Retina (tissue), 1 donor: ENCODE measurements at regions not wholly inside any gene's neighbourhood (a gene's known extent, or its start where the extent isn't known, plus 50 kb on each side); places are given as distances from the start of the nearest gene placed in this dataset.
"Not testable (repeated sequence)": the region's sequence is repeated elsewhere in the genome, so short reads cannot be mapped to it uniquely, and the experiment has no call there.

Experiments used
- DNase-seq: peaks from one replicate; pipeline ENCODE4 v3.0.0-alpha.2; 2016

- DNase-seq, result no peak
Observed at GRCh38 chr10:119996944-119997343, 104.4 kb downstream of the SEC23IP start.

GRCh38 chr10:119997429-119997828 lies 104.9 kb downstream of the SEC23IP start:
- no peak for DNase-seq

DNA sequence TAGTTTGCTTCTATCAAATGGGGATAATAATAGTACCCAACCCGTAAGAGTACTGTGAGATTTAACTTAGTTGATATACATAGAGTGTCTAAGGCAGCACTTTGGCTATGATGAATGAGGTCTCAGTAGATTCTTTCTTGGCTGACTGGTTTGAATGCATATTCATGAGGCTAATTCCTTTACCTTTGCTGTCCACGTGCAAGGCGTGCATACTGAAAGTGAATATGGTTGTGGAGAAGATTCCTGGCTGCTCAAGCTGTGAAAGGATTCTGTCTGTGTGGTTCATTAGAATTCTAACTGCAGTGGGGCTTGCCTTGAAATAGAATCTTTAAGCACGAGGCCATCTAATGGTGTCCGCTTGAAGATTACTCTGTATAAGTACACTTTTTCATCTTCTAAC lies 110.3 kb downstream of the SEC23IP start:
- no peak for DNase-seq

- no peak for DNase-seq
Observed at GRCh38 chr10:120005207-120006201, 113.0 kb downstream of the SEC23IP start.

GRCh38 chr10:120007261-120007660 lies 114.7 kb downstream of the SEC23IP start:
- no peak for DNase-seq

DNA sequence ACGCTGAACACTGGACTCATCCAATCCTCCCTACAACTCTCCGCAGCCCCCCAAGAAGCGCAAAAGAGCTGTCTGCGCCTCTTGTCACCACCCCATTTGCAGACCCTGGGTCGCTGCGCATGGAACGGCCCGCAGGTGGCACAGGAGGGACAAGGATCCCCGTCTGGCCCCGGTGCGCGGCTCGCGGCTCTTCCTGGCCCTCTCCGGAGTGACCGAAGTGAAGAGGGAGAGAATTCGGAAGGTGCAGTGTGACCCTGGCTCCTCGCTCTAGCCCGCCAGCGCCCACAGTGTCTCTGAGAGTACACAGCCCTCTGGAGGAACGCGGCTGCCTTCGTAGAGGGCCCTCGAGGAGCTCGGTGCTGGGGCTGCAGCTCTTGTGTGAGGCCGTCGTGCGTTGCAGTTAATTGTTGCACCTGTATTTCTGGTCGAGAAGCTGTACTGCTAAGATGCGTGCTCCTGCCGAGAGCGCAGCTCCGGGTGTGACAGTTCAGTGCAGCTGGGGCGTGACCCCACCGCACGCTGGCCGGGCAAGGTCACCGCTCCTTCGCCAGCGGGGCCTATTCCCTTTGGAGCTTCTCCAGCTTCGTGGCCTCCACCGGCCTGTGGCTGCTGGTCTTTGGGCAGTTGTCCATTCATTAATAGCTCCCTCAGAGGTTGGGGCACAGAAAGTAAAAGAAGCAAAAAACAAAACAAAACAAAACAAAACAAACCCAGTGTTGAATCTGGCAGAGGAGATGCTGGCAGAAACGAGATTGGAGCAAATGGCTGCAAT lies 119.0 kb downstream of the SEC23IP start:
- DNase-seq, result peak; percentile 42

GRCh38 chr10:120012131-120012400 lies 119.5 kb downstream of the SEC23IP start:
- no peak for DNase-seq

DNA sequence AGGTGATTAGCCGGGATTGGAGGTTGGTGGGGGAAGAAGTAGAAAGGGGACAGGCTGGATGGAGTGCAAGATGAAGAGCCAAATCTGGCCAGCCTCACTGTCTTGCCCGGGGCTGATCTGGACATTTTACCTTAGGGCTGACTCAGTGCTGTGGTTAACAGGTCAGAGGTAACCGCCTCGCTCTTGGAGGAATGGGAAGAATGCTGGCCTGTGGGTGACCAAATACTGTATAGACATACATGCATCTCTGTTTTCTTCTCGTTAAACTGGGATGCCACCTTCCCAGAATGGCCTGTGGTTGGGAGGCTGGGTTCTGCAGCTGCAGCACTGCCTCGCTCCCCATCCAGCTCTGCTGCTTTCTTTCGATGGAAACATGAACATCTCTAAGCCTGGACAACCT lies 120.0 kb downstream of the SEC23IP start:
- DNase-seq, result no peak

GRCh38 chr10:120014031-120014430 lies 121.5 kb downstream of the SEC23IP start:
- no peak for DNase-seq

- DNase-seq, result no peak
Observed at GRCh38 chr10:120015064-120015463, 122.5 kb downstream of the SEC23IP start.

- no peak for DNase-seq
Observed at GRCh38 chr10:120016906-120017305, 124.4 kb downstream of the SEC23IP start.

DNA sequence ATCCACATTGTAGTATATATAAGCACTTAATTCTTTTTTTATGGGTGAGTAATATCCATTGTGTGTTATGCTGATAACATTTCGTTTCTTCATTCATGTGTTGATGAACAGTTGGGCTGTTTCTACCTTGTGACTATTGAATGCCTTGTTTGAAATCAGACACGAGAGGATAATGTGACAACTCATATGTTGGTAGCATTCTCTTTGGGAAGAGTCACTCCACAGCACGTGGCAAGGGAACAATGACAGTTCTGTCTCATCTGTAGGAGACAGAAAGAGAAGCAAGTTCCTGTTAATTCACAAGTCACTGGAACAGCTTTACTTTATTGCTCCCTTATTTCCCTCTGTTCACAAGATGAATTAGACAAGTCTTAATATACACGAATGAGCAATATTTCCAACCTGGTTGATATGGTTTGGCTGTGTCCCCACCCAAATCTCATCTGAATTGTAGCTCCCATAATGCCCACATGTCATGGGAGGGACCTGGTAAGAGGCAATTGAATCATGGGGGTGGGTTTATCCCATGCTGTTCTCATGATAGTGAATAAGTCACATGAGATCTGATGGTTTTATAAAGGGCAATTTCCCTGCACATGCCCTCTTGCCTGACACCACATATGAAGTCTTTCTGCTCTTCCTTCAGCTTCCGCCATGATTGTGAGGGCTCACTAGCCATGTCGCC lies 125.3 kb downstream of the SEC23IP start:
- DNase-seq, result no peak

DNA sequence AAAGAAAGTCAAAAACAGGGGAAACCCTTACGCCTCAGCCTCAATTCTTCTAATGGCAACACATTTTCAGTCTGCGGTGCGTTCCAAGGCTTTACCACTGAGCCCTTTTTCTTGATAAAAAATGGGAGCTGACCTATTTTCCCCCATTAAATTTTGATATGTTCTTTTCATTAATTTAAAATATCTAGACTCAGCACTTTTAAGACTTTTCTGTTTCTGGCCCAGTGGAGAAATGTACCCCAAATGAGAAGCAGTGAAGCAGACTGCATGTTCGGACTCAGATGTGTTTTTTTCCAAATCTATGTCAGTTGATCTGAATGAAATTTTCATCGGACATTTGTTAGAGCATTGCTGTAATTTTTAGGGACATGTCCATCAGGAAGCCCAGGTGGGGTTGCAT lies 126.2 kb downstream of the SEC23IP start:
- DNase-seq, result no peak

GRCh38 chr10:120019568-120019967 lies 127.0 kb downstream of the SEC23IP start:
- no peak for DNase-seq

DNA sequence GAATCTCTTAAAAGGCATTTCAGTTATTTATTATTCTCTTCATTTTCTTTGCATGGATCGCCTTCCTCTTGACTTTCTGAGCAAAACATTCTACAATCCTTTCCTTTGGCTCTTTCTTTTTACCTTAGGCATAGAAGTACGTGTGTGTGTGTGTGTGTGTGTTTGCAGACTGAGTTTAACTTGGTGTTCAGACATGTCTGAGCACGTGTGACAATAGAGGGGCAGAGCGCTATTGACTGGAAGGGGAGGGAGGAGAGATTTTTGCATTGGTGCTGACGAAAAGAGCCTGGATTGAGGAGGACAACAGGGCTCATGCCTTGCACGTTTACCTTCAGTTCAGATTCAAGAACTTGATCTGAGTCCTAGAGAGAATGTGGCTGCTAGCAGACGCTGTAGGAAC lies 129.8 kb downstream of the SEC23IP start:
- DNase-seq, result no peak

DNA sequence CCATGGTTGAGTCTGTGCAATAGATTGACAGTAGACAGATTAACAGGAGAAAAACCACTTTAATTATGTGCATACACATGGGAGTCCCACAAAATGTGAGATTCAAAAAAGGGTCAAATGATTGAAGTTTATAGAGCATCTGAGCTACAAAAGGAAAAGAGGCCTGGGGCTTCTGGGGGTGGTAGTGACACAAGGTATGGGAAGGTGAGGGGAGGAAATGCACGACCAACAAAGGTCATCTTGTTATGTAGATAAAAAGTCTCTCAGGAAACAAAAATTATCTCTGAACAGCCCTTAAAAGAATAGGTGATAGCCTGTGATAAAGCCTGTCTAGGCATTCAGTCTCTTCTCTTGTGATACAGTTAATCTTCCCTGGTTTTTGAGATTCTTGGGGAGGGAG lies 141.7 kb downstream of the SEC23IP start:
- DNase-seq, result no peak

DNA sequence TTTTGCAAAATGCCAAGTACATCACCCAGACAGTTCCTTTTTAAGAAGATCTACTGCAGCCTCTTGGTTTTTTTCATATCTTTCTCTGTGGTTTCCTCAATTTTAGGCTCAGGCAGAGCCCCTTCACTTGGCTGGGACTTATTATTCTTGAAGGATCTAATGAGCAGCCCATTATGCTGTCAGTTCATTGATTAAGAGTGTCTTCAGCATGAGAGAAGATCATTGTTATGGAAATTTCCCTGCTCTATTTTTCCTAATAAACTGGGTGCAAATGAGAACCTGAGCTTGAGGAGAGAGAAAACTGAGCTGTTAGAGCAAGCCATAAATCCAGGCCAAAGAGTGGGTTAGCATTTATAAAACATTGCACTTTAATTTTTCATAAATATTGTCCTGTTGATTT lies 146.5 kb downstream of the SEC23IP start:
- DNase-seq, result peak; percentile 57

GRCh38 chr10:120039826-120040225 lies 147.3 kb downstream of the SEC23IP start:
- DNase-seq, result no peak

DNA sequence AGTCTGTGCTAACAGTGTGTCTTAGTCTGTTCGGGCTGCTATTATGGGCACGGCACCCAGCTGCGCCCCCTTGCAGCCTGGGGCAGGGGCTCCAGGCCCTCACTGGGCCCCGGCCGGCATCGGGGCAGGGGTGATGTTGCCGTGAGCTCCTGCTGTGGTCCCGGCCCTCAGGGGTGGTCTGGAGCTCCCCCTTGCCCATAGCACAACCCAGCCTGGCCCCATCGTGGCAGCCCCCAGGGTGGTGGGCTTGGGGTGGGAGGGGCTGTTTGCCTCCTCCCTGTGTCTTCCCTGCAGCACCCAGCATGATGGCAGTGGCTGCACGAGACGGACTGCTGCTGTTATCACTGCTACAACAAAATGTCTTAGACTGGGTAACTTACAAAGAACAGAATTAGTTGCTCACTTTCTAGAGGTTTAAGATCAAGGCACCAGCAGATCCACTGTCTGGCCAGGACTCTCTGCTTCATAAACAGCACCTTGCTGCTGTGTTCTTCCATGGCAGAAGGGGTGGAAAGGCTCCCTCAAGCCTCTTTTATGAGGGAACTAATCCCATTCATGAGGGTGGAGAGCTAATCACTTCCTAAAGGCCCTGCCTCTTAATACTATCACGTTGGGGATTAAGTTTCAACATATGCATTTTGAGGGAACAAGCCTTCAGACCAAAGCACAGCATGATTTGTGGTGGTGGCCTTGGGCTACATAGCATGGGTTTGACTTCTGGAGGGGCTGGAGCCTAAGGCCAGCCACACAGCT lies 149.5 kb downstream of the SEC23IP start:
- no peak for DNase-seq

DNA sequence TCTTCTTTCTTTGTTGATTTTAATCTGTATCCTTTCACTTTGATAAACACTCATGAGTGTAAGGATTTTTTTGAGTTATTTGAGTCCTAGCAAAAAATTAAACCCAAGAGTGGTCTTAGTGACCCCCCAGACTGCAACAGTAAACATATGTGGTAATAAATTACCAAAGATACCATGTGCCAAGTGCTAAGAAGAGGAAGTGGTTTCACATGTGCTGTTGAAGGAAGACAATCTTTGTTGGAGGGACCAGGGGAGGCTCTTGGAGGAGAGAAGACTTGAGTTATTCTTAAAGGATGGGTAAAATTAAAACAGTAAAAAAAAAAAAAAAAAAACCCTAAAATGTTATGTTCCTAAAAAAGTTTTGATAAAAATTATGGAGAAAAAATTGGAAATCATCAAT lies 150.2 kb downstream of the SEC23IP start:
- no peak for DNase-seq

DNA sequence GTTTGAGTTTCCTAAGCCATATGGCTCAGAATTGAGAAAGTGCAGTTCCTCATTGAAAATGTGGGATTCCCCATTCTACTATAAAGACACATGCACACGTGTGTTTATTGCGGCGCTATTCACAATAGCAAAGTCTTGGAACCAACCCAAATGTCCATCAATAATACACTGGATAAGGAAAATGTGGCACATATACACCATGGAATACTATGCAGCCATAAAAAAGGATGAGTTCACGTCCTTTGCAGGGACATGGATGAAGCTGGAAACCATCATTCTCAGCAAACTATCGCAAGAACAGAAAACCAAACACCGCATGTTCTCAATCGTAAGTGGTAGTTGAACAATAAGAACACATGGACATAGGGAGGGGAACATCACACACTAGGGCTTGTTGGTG lies 154.8 kb downstream of the SEC23IP start:
- DNase-seq, result not testable (repeated sequence)

DNA sequence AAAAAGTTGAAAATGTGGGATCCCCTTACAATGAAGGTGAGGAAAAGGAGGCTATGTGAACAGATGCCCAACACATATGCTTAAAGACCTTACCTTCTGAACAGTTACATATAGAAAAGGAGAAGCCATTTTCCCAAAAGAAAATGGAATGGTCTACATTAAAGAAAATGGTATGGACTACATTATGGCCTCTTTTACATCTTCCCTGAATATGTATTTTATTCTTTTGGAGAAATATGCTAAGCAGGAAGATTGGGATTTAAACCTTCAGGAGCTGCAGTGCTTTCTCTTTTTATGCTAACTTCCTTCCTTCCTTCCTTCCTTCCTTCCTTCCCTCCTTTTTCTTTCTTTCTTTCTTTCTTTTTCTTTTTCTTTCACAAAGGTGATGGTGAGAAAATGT lies 155.4 kb downstream of the SEC23IP start:
- no peak for DNase-seq

GRCh38 chr10:120048391-120048790 lies 155.9 kb downstream of the SEC23IP start:
- DNase-seq, result no peak
